ENCODE measurements at regions not wholly inside any gene's neighbourhood (a gene's known extent, or its start where the extent isn't known, plus 50 kb on each side); places are given as distances from the start of the nearest gene placed in this dataset.
"Not testable (repeated sequence)": the region's sequence is repeated elsewhere in the genome, so short reads cannot be mapped to it uniquely, and the experiment has no call there.

- DNase-seq (ENCODE audit: low spot score): no peak
Observed at GRCh38 chr14:22491683-22492621, 97.1 kb downstream of the DAD1 start.

- DNase-seq (ENCODE audit: low spot score): not testable (repeated sequence)
Observed at GRCh38 chr14:22491053-22491452, 98.0 kb downstream of the DAD1 start.

- no peak for DNase-seq (ENCODE audit: low spot score)
Observed at GRCh38 chr14:22489957-22490950, 98.8 kb downstream of the DAD1 start.

GRCh38 chr14:22489244-22489545, 99.8 kb downstream of the DAD1 start:
- DNase-seq (ENCODE audit: low spot score): no peak

GRCh38 chr14:22488522-22489243, 100.3 kb downstream of the DAD1 start:
- DNase-seq (ENCODE audit: low spot score): no peak

- DNase-seq (ENCODE audit: low spot score): no peak
Observed at GRCh38 chr14:22487941-22488340, 101.1 kb downstream of the DAD1 start.

GRCh38 chr14:22487401-22487800, 101.6 kb downstream of the DAD1 start:
- DNase-seq (ENCODE audit: low spot score): no peak

- no peak for DNase-seq (ENCODE audit: low spot score)
Observed at GRCh38 chr14:22486675-22487074, 102.3 kb downstream of the DAD1 start.

- DNase-seq (ENCODE audit: low spot score): no peak
Observed at GRCh38 chr14:22485649-22486048, 103.4 kb downstream of the DAD1 start.

- no peak for DNase-seq (ENCODE audit: low spot score)
Observed at GRCh38 chr14:22485178-22485577, 103.8 kb downstream of the DAD1 start.

- DNase-seq (ENCODE audit: low spot score): no peak
Observed at GRCh38 chr14:22484632-22485031, 104.4 kb downstream of the DAD1 start.

- no peak for DNase-seq (ENCODE audit: low spot score)
Observed at GRCh38 chr14:22483863-22484593, 105.0 kb downstream of the DAD1 start.

- no peak for DNase-seq (ENCODE audit: low spot score)
Observed at GRCh38 chr14:22482782-22483553, 106.1 kb downstream of the DAD1 start.

GRCh38 chr14:22482085-22482694, 106.8 kb downstream of the DAD1 start:
- DNase-seq (ENCODE audit: low spot score): no peak

GRCh38 chr14:22481546-22481945, 107.5 kb downstream of the DAD1 start:
- no peak for DNase-seq (ENCODE audit: low spot score)

- no peak for DNase-seq (ENCODE audit: low spot score)
Observed at GRCh38 chr14:22479776-22480464, 109.1 kb downstream of the DAD1 start.

GRCh38 chr14:22479132-22479531, 109.9 kb downstream of the DAD1 start:
- no peak for DNase-seq (ENCODE audit: low spot score)

- DNase-seq (ENCODE audit: low spot score): no peak
Observed at GRCh38 chr14:22478670-22479069, 110.4 kb downstream of the DAD1 start.

- DNase-seq (ENCODE audit: low spot score): no peak
Observed at GRCh38 chr14:22478247-22478646, 110.8 kb downstream of the DAD1 start.

All from hematopoietic multipotent progenitor cell treated with erythropoietin and hydrocortisone succinate and interleukin-3 and kit ligand, for 17 days (in vitro differentiated cells).